HG02870 (cell line): ENCODE measurements at regions not wholly inside any gene's neighbourhood (a gene's known extent, or its start where the extent isn't known, plus 50 kb on each side); places are given as distances from the start of the nearest gene placed in this dataset.
"Not testable (repeated sequence)": the region's sequence is repeated elsewhere in the genome, so short reads cannot be mapped to it uniquely, and the experiment has no call there.

Source experiments
- ATAC-seq: cut with Tn5 transposase; IDR thresholded peaks from one replicate; pipeline ENCODE4 v1.9.1; 2021; ENCODE audit warnings: mild to moderate bottlenecking, moderate library complexity; ENCODE audit not compliant: unreplicated experiment

- ATAC-seq = no peak
These were observed 490.5 kb upstream of the PFKP start for GRCh38 chr10:2576892-2577291.

- ATAC-seq = no peak
These were observed 491.9 kb upstream of the PFKP start for GRCh38 chr10:2575460-2575859.

- no peak for ATAC-seq
These were observed 494.7 kb upstream of the PFKP start for GRCh38 chr10:2572611-2573010.

GRCh38 chr10:2556883-2557282 lies 510.5 kb upstream of the PFKP start:
- no peak for ATAC-seq

- ATAC-seq = no peak
These were observed 519.3 kb upstream of the PFKP start for GRCh38 chr10:2548071-2548470.

- no peak for ATAC-seq
These were observed 519.7 kb upstream of the PFKP start for GRCh38 chr10:2547606-2548005.

GRCh38 chr10:2546894-2547293 lies 520.5 kb upstream of the PFKP start:
- not testable (repeated sequence) for ATAC-seq

GRCh38 chr10:2543974-2544373 lies 523.4 kb upstream of the PFKP start:
- no peak for ATAC-seq

GRCh38 chr10:2543142-2543886 lies 524.0 kb upstream of the PFKP start:
- ATAC-seq = no peak

- ATAC-seq = no peak
These were observed 526.2 kb upstream of the PFKP start for GRCh38 chr10:2541176-2541575.

GRCh38 chr10:2529945-2530344 lies 537.4 kb upstream of the PFKP start:
- no peak for ATAC-seq

GRCh38 chr10:2525781-2526180 lies 541.6 kb upstream of the PFKP start:
- no peak for ATAC-seq

GRCh38 chr10:2519139-2519538 lies 548.2 kb upstream of the PFKP start:
- no peak for ATAC-seq

GRCh38 chr10:2509081-2509531 lies 558.2 kb upstream of the PFKP start:
- no peak for ATAC-seq

GRCh38 chr10:2501366-2501940 lies 565.9 kb upstream of the PFKP start:
- not testable (repeated sequence) for ATAC-seq

- no peak for ATAC-seq
These were observed 572.9 kb upstream of the PFKP start for GRCh38 chr10:2494399-2494798.

GRCh38 chr10:2488446-2489005 lies 578.8 kb upstream of the PFKP start:
- no peak for ATAC-seq

- no peak for ATAC-seq
These were observed 579.4 kb upstream of the PFKP start for GRCh38 chr10:2487921-2488320.

- ATAC-seq = no peak
These were observed 588.7 kb upstream of the PFKP start for GRCh38 chr10:2478656-2479055.

- no peak for ATAC-seq
These were observed 590.4 kb upstream of the PFKP start for GRCh38 chr10:2476812-2477553.

GRCh38 chr10:2476218-2476811 lies 591.0 kb upstream of the PFKP start:
- ATAC-seq = no peak
